Muscle layer of duodenum (tissue), 2 donors: ENCODE measurements at regions not wholly inside any gene's neighbourhood (a gene's known extent, or its start where the extent isn't known, plus 50 kb on each side); places are given as distances from the start of the nearest gene placed in this dataset.

Source experiments
- H3K27ac ChIP-seq: one replicate; pipeline ENCODE4 v1.7.0; 2013; ENCODE audit warnings: mild to moderate bottlenecking, low read length
- H3K27me3 ChIP-seq: one replicate; pipeline ENCODE4 v1.7.0; 2013; ENCODE audit warnings: low read depth, mild to moderate bottlenecking, control low read depth, low read length
- H3K36me3 ChIP-seq, 2 donors: one replicate each; pipeline ENCODE4 v1.7.0; 2013; ENCODE audit warnings: low read length in 2 of 2, control low read depth in 1 of 2, mild to moderate bottlenecking in 1 of 2; ENCODE audit not compliant: insufficient read depth in 2 of 2, control insufficient read depth in 1 of 2
- H3K4me1 ChIP-seq, 2 donors: one replicate each; pipeline ENCODE4 v1.7.0; 2013; ENCODE audit warnings: low read length in 2 of 2, mild to moderate bottlenecking in 2 of 2, control low read depth in 1 of 2, moderate library complexity in 1 of 2; ENCODE audit not compliant: insufficient read depth in 2 of 2, control insufficient read depth in 1 of 2
- H3K4me3 ChIP-seq, 2 donors: one replicate each; pipeline ENCODE4 v1.7.0; 2013; ENCODE audit warnings: low read length in 2 of 2, low read depth in 1 of 2, mild to moderate bottlenecking in 1 of 2
- H3K9me3 ChIP-seq, 2 donors: one replicate each; pipeline ENCODE4 v1.7.0; 2013; ENCODE audit warnings: low read length in 2 of 2, control low read depth in 1 of 2, mild to moderate bottlenecking in 1 of 2; ENCODE audit not compliant: control insufficient read depth in 1 of 2
- donor health status: healthy.

- H3K27ac ChIP-seq, result no peak overlapping the region
- H3K36me3 ChIP-seq, result no peaks in the 10 kb centered on the region
- peaks cover 0 to 2% of the 10 kb centered on the region in 2 donors for H3K9me3 ChIP-seq
- no peak overlapping the region for H3K4me3 ChIP-seq
- no peaks in the 10 kb centered on the region for H3K4me1 ChIP-seq
- H3K27me3 ChIP-seq, result no peaks in the 10 kb centered on the region
These were observed 694.2 kb downstream of the SLC6A15 start for GRCh38 chr12:84218406-84218805.

- Histone ChIP-seq H3K4me3 (no peak overlapping the region), H3K36me3 (no peaks in the 10 kb centered on the region), H3K9me3 (peaks cover 0 to 2% of the 10 kb centered on the region in 2 donors), H3K27me3 (no peaks in the 10 kb centered on the region), H3K27ac (no peak overlapping the region), H3K4me1 (no peaks in the 10 kb centered on the region)
These were observed 710.6 kb downstream of the SLC6A15 start for GRCh38 chr12:84201976-84202375.

- Histone ChIP-seq H3K4me3 (no peak overlapping the region), H3K27me3 (no peaks in the 10 kb centered on the region), H3K4me1 (no peaks in the 10 kb centered on the region), H3K36me3 (no peaks in the 10 kb centered on the region), H3K9me3 (peaks cover 0 to 13% of the 10 kb centered on the region in 2 donors), H3K27ac (no peak overlapping the region)
These were observed 714.2 kb downstream of the SLC6A15 start for GRCh38 chr12:84198294-84198946.

- H3K27me3 ChIP-seq, result no peaks in the 10 kb centered on the region
- H3K4me1 ChIP-seq, result no peaks in the 10 kb centered on the region
- H3K4me3 ChIP-seq, result no peak overlapping the region
- no peak overlapping the region for H3K27ac ChIP-seq
- H3K36me3 ChIP-seq, result no peaks in the 10 kb centered on the region
- H3K9me3 ChIP-seq, result peaks cover 0 to 10% of the 10 kb centered on the region in 2 donors
These were observed 720.8 kb downstream of the SLC6A15 start for GRCh38 chr12:84191779-84192178.

- Histone ChIP-seq H3K36me3 (no peaks in the 10 kb centered on the region), H3K27ac (no peak overlapping the region), H3K4me3 (no peak overlapping the region), H3K4me1 (no peaks in the 10 kb centered on the region), H3K27me3 (no peaks in the 10 kb centered on the region), H3K9me3 (no peaks in the 10 kb centered on the region)
These were observed 726.2 kb downstream of the SLC6A15 start for GRCh38 chr12:84186433-84186832.

GRCh38 chr12:84183576-84183975 is 729.0 kb downstream of the SLC6A15 start:
- no peak overlapping the region for H3K4me3 ChIP-seq
- no peaks in the 10 kb centered on the region for H3K9me3 ChIP-seq
- H3K27me3 ChIP-seq, result no peaks in the 10 kb centered on the region
- no peak overlapping the region for H3K27ac ChIP-seq
- H3K36me3 ChIP-seq, result no peaks in the 10 kb centered on the region
- H3K4me1 ChIP-seq, result no peaks in the 10 kb centered on the region

- H3K4me3 ChIP-seq, result no peak overlapping the region
- H3K4me1 ChIP-seq, result no peaks in the 10 kb centered on the region
- H3K9me3 ChIP-seq, result peaks cover 3 to 5% of the 10 kb centered on the region in 2 donors
- H3K27me3 ChIP-seq, result no peaks in the 10 kb centered on the region
- H3K27ac ChIP-seq, result no peak overlapping the region
- no peaks in the 10 kb centered on the region for H3K36me3 ChIP-seq
These were observed 738.5 kb downstream of the SLC6A15 start for GRCh38 chr12:84174115-84174514.

- H3K27ac ChIP-seq, result no peak overlapping the region
- peaks cover 3 to 5% of the 10 kb centered on the region in 2 donors for H3K9me3 ChIP-seq
- no peaks in the 10 kb centered on the region for H3K36me3 ChIP-seq
- no peak overlapping the region for H3K4me3 ChIP-seq
- H3K4me1 ChIP-seq, result no peaks in the 10 kb centered on the region
- H3K27me3 ChIP-seq, result no peaks in the 10 kb centered on the region
These were observed 739.7 kb downstream of the SLC6A15 start for GRCh38 chr12:84172823-84173424.

GRCh38 chr12:84166812-84167211 is 745.8 kb downstream of the SLC6A15 start:
- H3K27me3 ChIP-seq, result no peaks in the 10 kb centered on the region

GRCh38 chr12:84165998-84166571 is 746.5 kb downstream of the SLC6A15 start:
- Histone ChIP-seq H3K4me1 (no peaks in the 10 kb centered on the region), H3K4me3 (no peak overlapping the region), H3K9me3 (no peaks in the 10 kb centered on the region), H3K27ac (no peak overlapping the region), H3K27me3 (no peaks in the 10 kb centered on the region), H3K36me3 (no peaks in the 10 kb centered on the region)

More at GRCh38 chr12:84166812-84167211, 745.8 kb downstream of the SLC6A15 start:
- H3K36me3 ChIP-seq, result no peaks in the 10 kb centered on the region
- no peak overlapping the region for H3K4me3 ChIP-seq
- H3K27ac ChIP-seq, result no peak overlapping the region
- H3K4me1 ChIP-seq, result no peaks in the 10 kb centered on the region
- H3K9me3 ChIP-seq, result no peaks in the 10 kb centered on the region

GRCh38 chr12:84161296-84161695 is 751.3 kb downstream of the SLC6A15 start:
- Histone ChIP-seq H3K9me3 (no peaks in the 10 kb centered on the region), H3K27ac (no peak overlapping the region)

More at GRCh38 chr12:84161296-84161695, 751.3 kb downstream of the SLC6A15 start:
- H3K27me3 ChIP-seq, result no peaks in the 10 kb centered on the region
- H3K4me1 ChIP-seq, result peaks cover 0 to 4% of the 10 kb centered on the region in 2 donors
- no peak overlapping the region for H3K4me3 ChIP-seq
- no peaks in the 10 kb centered on the region for H3K36me3 ChIP-seq
